ENCODE measurements at regions not wholly inside any gene's neighbourhood (a gene's known extent, or its start where the extent isn't known, plus 50 kb on each side); places are given as distances from the start of the nearest gene placed in this dataset.

GRCh38 chr3:99402755-99403154 lies 235.6 kb upstream of the COL8A1 start:
- TF ChIP-seq EP300 (IDR thresholded peaks at IDR 0.05; ENCODE audit: borderline replicate concordance) (no peak), YY1 (IDR thresholded peaks at IDR 0.05; ENCODE audit: low read depth) (no peak), CREB1 (IDR thresholded peaks at IDR 0.05; ENCODE audit: low read depth) (no peak), CEBPB (IDR thresholded peaks at IDR 0.05) (no peak), EGR1 (IDR thresholded peaks at IDR 0.05) (no peak), MAX (IDR thresholded peaks at IDR 0.05) (no peak), TCF12 (IDR thresholded peaks at IDR 0.05; ENCODE audit: low read depth) (no peak), TEAD4 (IDR thresholded peaks at IDR 0.05) (no peak), TAF1 (IDR thresholded peaks at IDR 0.05; ENCODE audit: low read depth) (no peak), ZBTB7A (IDR thresholded peaks at IDR 0.05; ENCODE audit: low read depth) (no peak)

- TF ChIP-seq REST (IDR thresholded peaks at IDR 0.05; ENCODE audit: low read depth), result no peak
- TF ChIP-seq YY1 (IDR thresholded peaks at IDR 0.05; ENCODE audit: low read depth), result no peak
- no peak for TF ChIP-seq ZBTB7A (IDR thresholded peaks at IDR 0.05; ENCODE audit: low read depth)
- no peak for TF ChIP-seq MAX (IDR thresholded peaks at IDR 0.05)
- TF ChIP-seq EGR1 (IDR thresholded peaks at IDR 0.05), result no peak
- no peak for TF ChIP-seq TAF1 (IDR thresholded peaks at IDR 0.05; ENCODE audit: low read depth)
- no peak for TF ChIP-seq RAD21 (IDR thresholded peaks at IDR 0.05; ENCODE audit: low read depth)
- TF ChIP-seq TEAD4 (IDR thresholded peaks at IDR 0.05), result no peak
- no peak for TF ChIP-seq FOXM1 (IDR thresholded peaks at IDR 0.05; ENCODE audit: borderline replicate concordance, low read depth)
- no peak for TF ChIP-seq NFIC (IDR thresholded peaks at IDR 0.05)
- TF ChIP-seq EP300 (IDR thresholded peaks at IDR 0.05; ENCODE audit: borderline replicate concordance), result no peak
- TF ChIP-seq TCF12 (IDR thresholded peaks at IDR 0.05; ENCODE audit: low read depth), result no peak
- no peak for TF ChIP-seq CEBPB (IDR thresholded peaks at IDR 0.05)
- no peak for TF ChIP-seq CREB1 (IDR thresholded peaks at IDR 0.05; ENCODE audit: low read depth)
- no peak for TF ChIP-seq USF1 (IDR thresholded peaks at IDR 0.05)
Measured at GRCh38 chr3:99400352-99400751, 238.0 kb upstream of the COL8A1 start.

- TF ChIP-seq FOXM1 (IDR thresholded peaks at IDR 0.05; ENCODE audit: borderline replicate concordance, low read depth) (no peak), RAD21 (IDR thresholded peaks at IDR 0.05; ENCODE audit: low read depth) (no peak), TCF12 (IDR thresholded peaks at IDR 0.05; ENCODE audit: low read depth) (no peak), TEAD4 (IDR thresholded peaks at IDR 0.05) (no peak), REST (IDR thresholded peaks at IDR 0.05; ENCODE audit: low read depth) (no peak), YY1 (IDR thresholded peaks at IDR 0.05; ENCODE audit: low read depth) (no peak), NFIC (IDR thresholded peaks at IDR 0.05) (no peak), TAF1 (IDR thresholded peaks at IDR 0.05; ENCODE audit: low read depth) (no peak), CEBPB (IDR thresholded peaks at IDR 0.05) (no peak), ZBTB7A (IDR thresholded peaks at IDR 0.05; ENCODE audit: low read depth) (no peak), EP300 (IDR thresholded peaks at IDR 0.05; ENCODE audit: borderline replicate concordance) (no peak), EGR1 (IDR thresholded peaks at IDR 0.05) (no peak), CREB1 (IDR thresholded peaks at IDR 0.05; ENCODE audit: low read depth) (no peak), USF1 (IDR thresholded peaks at IDR 0.05) (no peak), MAX (IDR thresholded peaks at IDR 0.05) (no peak)
Measured at GRCh38 chr3:99396651-99397275, 241.6 kb upstream of the COL8A1 start.

- TF ChIP-seq CEBPB (IDR thresholded peaks at IDR 0.05) (peak; percentile 44; the same call in 1 of the 2 replicates), TAF1 (IDR thresholded peaks at IDR 0.05; ENCODE audit: low read depth) (no peak)
Measured at GRCh38 chr3:99394831-99395778, 243.3 kb upstream of the COL8A1 start.

- no peak for TF ChIP-seq ZBTB7A (IDR thresholded peaks at IDR 0.05; ENCODE audit: low read depth)
Measured at GRCh38 chr3:99393961-99394360, 244.4 kb upstream of the COL8A1 start.

Measured in Ishikawa (cell line).